ENCODE measurements at regions not wholly inside any gene's neighbourhood (a gene's known extent, or its start where the extent isn't known, plus 50 kb on each side); places are given as distances from the start of the nearest gene placed in this dataset.

- no peak for TF ChIP-seq CTCF (IDR thresholded peaks at IDR 0.05; ENCODE audit: insufficient read depth, low read depth, low read length, missing control alignments)
- H3K4me3 ChIP-seq (ENCODE audit: low read length), result no peak overlapping the region
- no peak for DNase-seq (ENCODE audit: low read depth)
Observed at GRCh38 chr13:62085337-62086229, 669.9 kb upstream of the PCDH20 start.

GRCh38 chr13:62084728-62085127, 669.1 kb upstream of the PCDH20 start:
- TF ChIP-seq CTCF (IDR thresholded peaks at IDR 0.05; ENCODE audit: insufficient read depth, low read depth, low read length, missing control alignments), result no peak
- H3K4me3 ChIP-seq (ENCODE audit: low read length), result no peak overlapping the region
- DNase-seq (ENCODE audit: low read depth), result no peak

- no peak overlapping the region for H3K4me3 ChIP-seq (ENCODE audit: low read length)
- no peak for DNase-seq (ENCODE audit: low read depth)
- TF ChIP-seq CTCF (IDR thresholded peaks at IDR 0.05; ENCODE audit: insufficient read depth, low read depth, low read length, missing control alignments), result no peak
Observed at GRCh38 chr13:62067821-62068220, 652.2 kb upstream of the PCDH20 start.

- DNase-seq (ENCODE audit: low read depth), result no peak
- TF ChIP-seq CTCF (IDR thresholded peaks at IDR 0.05; ENCODE audit: insufficient read depth, low read depth, low read length, missing control alignments), result no peak
- no peak overlapping the region for H3K4me3 ChIP-seq (ENCODE audit: low read length)
Observed at GRCh38 chr13:62065016-62065415, 649.4 kb upstream of the PCDH20 start.

- DNase-seq (ENCODE audit: low read depth), result no peak
- TF ChIP-seq CTCF (IDR thresholded peaks at IDR 0.05; ENCODE audit: insufficient read depth, low read depth, low read length, missing control alignments), result no peak
- H3K4me3 ChIP-seq (ENCODE audit: low read length), result no peak overlapping the region
Observed at GRCh38 chr13:62061751-62062150, 646.1 kb upstream of the PCDH20 start.

GRCh38 chr13:62060570-62060969, 644.9 kb upstream of the PCDH20 start:
- TF ChIP-seq CTCF (IDR thresholded peaks at IDR 0.05; ENCODE audit: insufficient read depth, low read depth, low read length, missing control alignments), result no peak

GRCh38 chr13:62057286-62057685, 641.6 kb upstream of the PCDH20 start:
- TF ChIP-seq CTCF (IDR thresholded peaks at IDR 0.05; ENCODE audit: insufficient read depth, low read depth, low read length, missing control alignments), result no peak
- no peak for DNase-seq (ENCODE audit: low read depth)
- H3K4me3 ChIP-seq (ENCODE audit: low read length), result no peak overlapping the region

More at GRCh38 chr13:62060570-62060969, 644.9 kb upstream of the PCDH20 start:
- DNase-seq (ENCODE audit: low read depth), result no peak
- H3K4me3 ChIP-seq (ENCODE audit: low read length), result no peak overlapping the region

Data from epithelial cell of esophagus (primary cell).